COLO668 (cell line): ENCODE measurements at regions not wholly inside any gene's neighbourhood (a gene's known extent, or its start where the extent isn't known, plus 50 kb on each side); places are given as distances from the start of the nearest gene placed in this dataset.

Source experiments
- DNase-seq: peaks from one replicate; lab custom pipeline; 2025; ENCODE audit not compliant: unreplicated experiment; lab: John Stamatoyannopoulos, UW

DNA sequence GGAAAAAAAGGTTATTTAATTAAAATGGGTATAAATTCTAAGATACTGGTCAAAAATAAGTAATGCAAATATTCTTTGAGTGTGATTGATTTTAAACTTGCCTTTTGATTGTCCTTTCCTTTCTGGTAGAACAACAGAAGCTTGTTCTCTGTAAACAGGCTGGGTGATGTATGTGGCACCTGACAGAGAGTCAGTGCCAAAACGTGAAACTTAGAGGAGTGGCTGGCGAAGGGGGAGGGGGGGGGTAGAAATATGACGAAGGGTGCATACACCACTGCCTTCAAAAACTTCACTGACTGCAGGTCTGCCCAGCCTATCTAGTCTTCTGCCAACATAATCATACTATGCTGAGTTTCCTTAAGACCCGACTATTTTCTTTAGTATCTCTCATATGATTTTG is 629.8 kb upstream of the SEMA6A start:
- DNase-seq, result no peak

DNA sequence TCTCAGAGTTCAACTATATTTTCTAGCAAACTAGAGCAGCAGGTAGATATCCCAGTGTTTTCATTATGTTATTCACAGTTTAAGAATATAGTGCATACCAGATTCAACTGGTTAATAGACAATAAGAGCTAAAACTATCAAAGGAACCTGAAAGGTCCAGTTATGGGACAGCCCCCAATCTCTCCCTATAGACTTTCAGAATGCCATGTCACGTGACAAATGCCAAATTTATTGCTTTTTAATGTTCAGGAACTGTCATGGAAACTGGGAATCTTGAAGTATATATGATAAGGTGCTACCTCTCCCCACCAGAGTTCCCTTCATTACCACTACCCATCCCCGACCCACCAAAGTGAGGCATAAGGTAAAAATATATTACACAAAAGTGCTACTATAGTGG is 629.0 kb upstream of the SEMA6A start:
- no peak for DNase-seq

DNA sequence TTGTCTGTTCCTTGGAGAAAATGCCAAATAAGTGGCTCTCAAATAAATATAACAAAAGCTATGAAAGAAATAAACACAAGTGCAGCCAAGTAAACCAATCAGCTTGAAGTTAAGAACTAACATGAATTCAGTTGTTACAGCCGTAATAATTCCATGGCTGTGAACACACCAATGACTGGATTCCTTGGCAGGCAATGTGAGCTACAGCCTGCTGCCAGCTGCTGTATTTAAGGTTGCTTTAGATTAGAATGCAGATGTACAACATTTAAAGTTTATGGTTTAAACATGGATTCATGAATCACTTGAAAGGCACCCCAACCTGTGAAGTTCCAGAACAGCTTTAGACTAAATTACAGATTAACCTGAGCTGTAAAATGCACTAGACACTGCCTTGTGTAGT is 626.4 kb upstream of the SEMA6A start:
- no peak for DNase-seq

DNA sequence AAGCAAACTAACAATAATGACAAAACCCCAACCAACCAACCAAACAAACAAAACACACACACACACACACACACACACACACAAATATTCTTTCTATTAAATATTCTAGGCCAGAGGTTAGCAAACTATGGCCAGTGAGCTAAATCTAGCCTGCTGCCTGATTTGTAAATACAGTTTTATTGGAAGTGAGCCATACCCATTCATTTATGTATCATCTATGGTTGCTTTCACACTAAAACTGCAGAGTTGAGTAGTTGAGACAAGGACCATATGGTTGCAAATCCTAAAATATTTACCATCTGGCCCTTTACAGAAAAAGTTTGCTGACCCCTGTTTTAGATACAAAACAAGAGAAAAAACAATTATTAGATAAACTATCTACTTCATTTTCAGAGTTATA is 620.5 kb upstream of the SEMA6A start:
- DNase-seq, result no peak

DNA sequence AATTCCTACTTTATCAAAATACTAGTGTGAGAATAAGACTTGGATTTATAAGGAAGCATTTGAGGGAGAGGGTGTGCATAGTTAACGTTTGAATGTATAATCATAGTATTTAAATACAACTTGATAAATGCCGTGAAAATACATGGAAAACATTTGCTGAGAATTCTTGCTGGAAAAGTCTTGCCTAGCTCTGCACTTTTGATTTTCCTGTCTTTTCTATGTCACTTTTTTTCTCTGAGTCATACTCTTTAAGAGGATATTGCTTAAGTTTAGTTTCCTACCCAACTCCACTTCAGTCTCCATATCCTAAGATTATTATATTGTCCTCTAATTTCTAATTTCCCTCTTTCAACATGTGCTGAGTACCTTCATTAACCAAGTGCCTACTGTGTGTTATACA is 616.6 kb upstream of the SEMA6A start:
- no peak for DNase-seq

DNA sequence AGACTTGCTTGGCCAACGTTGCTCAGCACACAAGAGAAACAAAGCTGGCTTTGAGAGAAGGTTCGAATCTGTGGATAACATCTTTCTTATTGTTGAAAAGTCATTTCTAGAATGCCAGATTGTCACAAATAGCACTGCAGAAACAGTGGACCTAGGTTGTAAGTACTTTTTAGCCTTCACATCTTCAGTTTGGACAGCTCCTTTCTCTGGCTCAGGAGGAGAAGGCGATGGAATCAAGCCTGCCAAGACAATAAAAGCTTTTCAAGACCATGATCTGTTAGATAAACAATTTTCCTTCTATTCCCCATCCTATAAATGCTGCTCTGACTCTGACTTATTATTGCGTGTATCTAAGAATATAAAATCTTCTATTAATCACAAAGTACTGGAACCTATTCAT is 615.2 kb upstream of the SEMA6A start:
- DNase-seq, result no peak

DNA sequence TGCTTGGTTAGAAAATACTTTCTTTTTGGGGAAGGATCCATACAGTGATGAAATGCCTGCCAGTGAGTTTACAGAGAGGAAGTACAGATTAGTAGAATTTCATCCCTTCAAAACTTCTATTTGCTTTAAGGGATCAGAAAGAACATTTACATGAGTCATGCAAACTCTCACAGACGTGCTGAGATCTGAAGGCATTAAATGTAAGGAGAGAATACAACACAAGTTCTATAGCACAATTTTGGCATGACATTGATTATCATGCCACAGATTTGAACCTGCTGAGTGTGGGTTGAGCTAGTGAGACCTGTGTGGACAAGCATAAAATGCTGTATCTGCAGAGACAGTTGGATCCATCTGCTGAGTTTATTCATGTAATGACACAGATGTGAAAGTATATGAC is 613.6 kb upstream of the SEMA6A start:
- DNase-seq, result no peak

DNA sequence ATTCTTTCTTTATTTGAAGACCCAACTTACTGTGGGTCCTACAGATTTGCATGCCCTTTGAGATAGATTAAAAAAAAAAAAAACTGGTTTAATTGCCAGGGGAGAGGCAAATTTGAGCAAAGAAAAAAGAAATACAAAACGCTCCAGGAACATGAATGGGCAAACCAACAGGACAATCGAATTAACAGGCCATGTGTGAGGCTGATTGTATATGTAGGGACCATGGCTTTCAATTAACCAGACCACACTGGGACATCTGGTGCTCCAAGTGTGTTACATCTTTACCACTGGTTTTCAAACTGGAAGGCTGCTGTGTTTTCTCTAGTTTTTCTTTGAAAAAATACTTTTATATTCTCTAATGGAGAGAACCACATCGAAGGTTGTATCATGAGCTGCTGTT is 612.1 kb upstream of the SEMA6A start:
- no peak for DNase-seq

DNA sequence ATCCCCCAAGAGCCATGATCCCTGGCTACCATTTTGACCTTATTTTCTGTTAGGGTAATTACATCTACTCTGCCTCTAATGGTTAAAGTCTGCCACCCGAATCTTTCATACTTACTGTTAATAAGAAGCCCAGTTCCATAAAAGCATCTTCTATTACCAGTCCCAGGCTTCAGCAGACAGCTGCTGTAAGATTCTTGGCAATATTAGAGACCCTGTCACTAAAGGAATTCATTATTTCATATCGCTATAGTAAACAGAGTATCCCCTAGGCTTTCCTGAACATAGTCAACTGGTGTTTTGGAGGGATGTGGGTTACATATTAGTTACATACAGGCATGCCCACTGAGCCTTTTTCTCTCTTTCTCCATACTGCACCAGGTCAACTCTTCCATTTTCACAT is 608.7 kb upstream of the SEMA6A start:
- no peak for DNase-seq

DNA sequence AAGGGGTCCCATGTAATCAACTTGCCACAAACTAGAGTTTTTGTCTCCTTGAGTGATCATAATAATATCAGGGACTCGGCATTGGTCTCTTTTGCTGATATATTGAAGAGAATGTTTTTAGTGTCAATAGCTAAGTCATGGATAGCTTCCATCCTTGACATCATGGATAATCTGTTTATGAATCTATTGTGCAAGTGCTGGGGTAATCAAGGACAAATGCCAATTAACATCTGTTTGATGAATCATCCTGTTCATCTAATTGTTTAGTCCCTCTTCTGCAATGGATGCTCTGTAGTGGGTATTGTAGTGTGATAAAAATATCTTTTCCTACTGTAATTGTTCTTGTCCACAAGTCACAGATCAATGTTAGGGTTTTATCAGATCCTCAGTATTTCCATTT is 607.5 kb upstream of the SEMA6A start:
- no peak for DNase-seq

DNA sequence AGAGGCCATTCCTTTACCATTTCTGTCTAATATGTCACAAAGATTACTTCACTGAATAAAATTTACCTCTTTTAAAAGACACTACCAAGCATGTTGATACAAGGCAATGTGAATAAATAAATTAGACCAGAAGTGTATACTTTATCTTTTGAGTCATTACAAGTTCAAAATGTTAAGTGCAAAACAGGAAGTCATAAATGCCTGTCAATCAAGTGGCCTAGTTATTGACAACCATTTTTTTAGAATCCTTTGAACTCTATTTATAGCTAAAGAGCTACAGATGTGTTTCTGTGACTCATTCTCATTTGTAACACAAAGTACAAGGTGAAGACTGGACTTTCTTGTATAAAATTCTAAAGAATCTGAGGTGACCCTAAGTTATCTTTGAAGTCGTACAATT is 602.7 kb upstream of the SEMA6A start:
- no peak for DNase-seq

DNA sequence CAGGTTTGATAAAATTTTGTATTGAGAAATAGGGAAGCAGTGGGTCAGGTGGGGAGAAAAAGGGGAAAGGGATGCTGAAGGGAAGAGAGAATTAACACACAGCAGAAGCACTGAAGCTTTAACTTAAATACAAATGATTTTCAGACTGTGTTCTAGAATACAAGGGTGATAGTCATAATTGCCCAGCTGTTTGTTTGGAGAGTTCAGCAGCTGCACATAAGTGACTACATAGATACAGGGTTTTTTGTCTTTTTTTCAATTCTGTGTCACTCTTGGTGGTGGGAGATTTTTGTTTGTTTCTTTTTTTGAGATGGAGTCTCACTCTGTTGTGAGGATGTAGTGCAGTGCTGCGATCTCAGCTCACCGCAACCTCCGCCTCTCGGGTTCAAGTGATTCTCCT is 590.4 kb upstream of the SEMA6A start:
- no peak for DNase-seq

DNA sequence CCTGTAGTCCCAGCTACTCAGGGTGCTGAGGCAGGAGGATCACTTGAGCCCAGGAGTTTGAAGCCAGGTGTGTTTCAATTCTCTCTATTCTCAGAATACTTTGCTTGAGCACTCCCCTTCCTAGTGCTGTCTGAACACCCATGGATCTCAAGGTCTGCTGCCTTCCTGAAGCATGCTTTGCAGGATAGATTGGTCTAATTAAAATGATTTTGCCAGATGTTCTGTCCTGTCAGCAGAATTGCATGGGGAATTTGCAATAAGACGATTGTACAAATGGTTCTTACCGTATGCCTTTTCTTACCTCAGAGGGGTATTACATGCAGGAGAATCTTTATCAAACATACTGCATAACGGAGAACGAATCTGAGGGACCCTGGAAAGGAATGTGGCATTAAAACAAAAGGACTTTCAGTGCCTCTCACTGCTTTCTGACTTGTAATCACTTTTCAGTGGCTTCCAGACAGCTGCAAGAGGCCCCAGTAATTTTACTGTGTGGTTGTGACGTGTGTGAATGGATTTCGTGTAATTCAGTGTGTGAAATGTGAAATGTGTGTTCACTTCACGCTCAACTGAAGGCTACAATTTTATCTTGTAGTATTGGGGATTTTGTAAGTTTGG is 587.2 kb upstream of the SEMA6A start:
- no peak for DNase-seq

DNA sequence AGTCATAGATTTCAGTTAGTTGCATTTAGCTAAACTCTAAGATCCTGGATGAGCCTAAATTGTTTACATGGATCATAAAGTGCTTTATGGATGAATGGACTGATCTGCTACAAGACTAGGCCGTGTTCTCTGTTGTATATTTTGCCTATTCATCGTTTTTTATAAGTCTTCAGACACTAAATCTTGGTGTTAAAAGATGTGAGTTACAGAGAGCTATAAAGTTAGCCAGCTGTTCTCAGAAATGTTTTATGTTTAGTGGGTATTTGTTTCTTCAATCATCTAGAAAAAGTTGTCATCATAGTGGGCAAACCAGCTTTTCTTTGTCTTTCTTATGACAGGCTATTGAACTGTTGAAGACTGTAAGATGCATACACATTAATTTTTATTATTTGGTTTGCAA is 585.8 kb upstream of the SEMA6A start:
- DNase-seq, result no peak

DNA sequence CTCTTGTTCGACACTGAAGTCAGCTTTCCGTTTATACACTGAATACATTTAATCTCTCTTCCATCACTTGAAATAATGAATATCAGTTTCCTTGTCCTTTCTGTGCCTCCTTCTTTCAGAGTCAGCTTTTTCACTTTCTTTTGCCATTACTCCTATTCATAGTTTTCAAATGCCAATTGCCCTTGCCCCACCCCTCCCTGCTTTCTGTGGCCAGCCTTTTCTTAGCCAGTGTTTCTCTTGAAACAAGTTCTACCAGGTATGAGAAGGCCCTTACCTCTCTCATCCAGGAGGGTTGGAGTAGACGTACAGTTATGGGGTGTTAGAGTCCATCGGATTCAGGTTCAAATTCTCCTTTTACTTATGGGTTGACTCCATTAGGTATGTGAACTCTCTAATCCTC is 574.7 kb upstream of the SEMA6A start:
- DNase-seq, result no peak

DNA sequence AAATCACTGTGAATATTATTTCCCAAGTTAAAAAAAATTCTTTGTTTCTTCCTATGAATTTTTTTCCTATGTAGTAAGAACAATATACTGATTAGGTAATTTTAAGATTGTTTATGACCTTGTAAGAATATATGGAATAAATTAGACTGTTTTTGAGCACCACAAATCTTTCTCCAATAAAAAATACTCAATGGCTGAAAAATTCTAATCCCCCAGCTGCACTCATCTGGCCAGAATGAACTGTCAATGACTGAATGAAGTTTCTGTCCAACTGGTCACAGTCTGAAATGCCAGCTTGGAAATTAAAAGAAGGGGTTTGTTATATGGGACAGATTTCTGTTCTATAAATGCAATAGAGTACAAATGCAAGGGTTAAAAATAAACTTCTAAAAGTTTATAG is 569.5 kb upstream of the SEMA6A start:
- DNase-seq, result no peak

DNA sequence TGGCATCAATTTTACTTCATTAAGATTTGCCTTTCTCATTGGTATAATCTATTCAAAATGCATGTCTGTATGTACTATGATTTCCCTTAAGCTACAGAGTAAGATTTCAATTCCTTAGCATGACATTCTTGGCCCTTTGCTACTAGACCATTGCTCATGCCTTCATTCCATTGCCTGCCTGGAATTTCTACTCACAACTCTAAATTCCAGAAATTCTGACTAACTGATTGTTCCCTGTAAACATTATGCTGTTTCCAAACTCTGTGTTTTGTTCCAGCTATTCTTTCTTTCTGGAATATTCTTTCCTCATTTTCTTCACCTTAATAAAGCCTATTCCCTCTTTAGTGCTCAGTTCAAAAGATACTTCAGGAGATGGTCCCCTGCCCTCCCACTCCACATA is 568.8 kb upstream of the SEMA6A start:
- DNase-seq, result no peak

DNA sequence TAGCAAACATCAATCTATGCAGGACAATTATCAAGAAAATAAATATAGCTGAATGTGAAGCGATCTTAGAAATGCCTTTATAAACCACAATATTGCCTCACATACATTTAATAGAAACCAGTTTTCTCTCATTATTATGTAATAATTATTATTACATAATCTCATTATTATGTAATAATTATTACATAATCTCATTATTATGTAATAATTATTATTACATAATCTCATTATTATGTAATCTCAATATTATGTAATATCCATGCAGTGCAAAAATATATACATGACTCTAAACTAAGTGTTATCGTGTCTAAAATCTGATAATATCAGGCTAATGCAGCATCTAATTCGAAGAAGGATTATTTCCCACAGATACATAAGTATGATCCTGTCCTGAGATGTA is 563.9 kb upstream of the SEMA6A start:
- no peak for DNase-seq

DNA sequence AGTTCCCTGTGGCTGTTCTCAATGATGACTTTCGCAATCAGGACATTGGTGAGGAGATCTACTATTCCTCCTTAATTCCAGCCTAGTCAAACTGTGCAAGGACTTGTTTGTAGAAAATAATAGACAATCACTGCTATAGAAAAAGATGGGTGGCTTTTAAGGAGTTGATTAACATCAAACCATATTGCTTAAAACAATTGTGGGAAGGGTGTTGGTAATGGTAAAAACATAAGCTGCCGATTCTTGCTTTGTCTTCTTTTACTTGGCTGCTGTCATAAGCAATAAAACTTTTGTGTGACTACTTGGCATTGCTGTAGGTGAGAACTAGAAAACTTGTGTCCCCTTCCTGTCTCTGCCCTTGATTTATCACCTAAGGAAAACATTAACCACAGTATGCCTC is 561.2 kb upstream of the SEMA6A start:
- DNase-seq, result no peak

DNA sequence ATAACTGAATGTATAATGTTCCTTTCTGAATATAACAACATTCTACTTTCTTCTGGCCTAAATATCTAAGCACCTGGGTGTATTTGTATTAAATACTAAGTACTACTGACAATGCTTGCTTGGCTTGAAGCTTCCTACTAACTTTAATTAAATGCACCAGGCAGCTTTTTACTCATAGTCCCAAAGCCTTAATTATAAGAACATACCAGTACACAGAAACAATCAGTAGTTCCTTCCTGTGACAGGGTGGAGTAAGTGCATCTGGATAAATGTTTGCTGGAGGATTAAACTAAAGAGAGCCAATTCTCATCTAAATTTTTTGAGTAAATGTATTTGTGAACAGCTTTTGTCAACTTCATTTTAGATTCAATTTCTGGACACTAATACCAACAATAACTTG is 558.6 kb upstream of the SEMA6A start:
- DNase-seq, result no peak

DNA sequence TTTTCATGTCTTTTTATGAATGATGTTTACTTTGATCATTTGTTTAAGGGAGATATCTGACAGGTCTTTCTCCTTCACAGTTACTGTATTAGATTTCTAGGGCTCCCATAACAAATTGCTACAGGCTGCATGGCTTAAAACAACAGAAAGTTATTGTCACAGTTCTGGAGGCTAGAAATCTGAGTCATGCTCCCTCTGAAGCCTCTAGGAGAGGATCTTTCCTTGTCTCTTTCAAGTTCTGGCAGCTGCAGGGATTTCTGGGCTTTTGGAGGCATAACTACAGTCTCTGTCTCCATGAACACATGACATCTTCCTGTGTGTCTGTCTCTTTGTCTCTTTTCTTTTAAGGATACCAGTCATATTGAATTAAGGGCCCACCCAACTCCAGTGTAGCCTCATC is 557.3 kb upstream of the SEMA6A start:
- DNase-seq, result no peak

DNA sequence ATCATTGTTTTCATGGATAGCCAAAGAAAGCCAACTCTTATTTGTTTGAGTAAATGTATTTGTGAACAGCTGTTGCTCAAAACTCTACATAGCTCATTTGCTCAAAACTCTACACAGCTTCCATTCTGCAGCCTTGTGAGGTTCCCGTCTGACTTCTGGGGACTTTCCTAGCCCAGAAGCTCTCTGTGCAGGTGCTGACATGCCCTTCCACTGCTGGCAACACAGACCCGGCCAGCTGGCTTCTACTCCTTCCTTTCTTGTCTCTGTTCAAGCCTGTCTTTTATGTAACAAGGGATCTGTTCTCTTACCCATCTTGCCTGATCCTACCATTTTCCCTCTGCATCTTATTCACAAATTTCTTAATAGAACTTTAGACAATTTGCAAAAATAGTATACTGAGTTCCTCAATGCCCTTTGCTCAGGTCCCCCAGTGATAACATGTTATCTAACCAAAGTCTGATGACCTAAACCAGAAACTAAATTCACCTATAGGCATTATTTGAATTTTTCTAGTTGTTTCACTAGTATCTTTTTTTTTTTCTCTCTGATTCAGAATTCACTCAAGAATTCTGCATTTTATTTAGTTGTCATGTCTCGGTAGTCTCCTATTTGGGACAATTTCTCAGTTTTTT is 556.5 kb upstream of the SEMA6A start:
- no peak for DNase-seq

DNA sequence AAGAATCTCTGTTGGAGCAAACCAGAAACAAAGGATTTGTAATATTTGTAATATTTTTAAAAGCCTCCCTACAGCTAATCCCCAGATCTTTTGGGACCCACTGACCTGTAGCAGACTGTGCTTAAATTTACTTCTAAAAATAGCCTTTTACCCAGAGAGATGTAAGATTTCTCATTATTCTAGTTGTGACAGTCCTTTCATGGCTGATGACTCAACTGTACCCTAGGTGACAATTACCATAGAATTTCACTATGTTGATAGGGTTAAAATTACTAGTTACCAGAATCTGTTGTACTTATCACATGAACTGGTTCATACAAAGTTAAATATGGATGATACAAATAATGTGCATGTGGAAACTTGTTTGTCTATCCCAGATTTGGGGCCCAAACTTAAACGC is 543.9 kb upstream of the SEMA6A start:
- no peak for DNase-seq
